ENCODE measurements at regions not wholly inside any gene's neighbourhood (a gene's known extent, or its start where the extent isn't known, plus 50 kb on each side); places are given as distances from the start of the nearest gene placed in this dataset.

GRCh38 chr4:101528526-101528925, 181.2 kb upstream of the PPP3CA start:
- no peaks in the 10 kb centered on the region for H3K36me3 ChIP-seq (ENCODE audit: insufficient read depth, low read length)
- no peaks in the 10 kb centered on the region for H3K79me2 ChIP-seq (replicated peaks; ENCODE audit: insufficient read depth, low read length)
- no peaks in the 10 kb centered on the region for H3F3A ChIP-seq (ENCODE audit: insufficient read depth, low read length, poor library complexity, severe bottlenecking)
- H3K27me3 ChIP-seq (ENCODE audit: insufficient read depth, low read depth, low read length): no peaks in the 10 kb centered on the region
- no peak overlapping the region for H3K4me2 ChIP-seq (ENCODE audit: low read length)
- no peaks in the 10 kb centered on the region for H3K9me3 ChIP-seq (ENCODE audit: low read length)
- H2AFZ ChIP-seq (ENCODE audit: low read depth, low read length): no peak overlapping the region
- no peak overlapping the region for H3K9ac ChIP-seq (ENCODE audit: low read length)
- no peaks in the 10 kb centered on the region for H3K9me2 ChIP-seq (ENCODE audit: insufficient read depth, low read length)
- TF ChIP-seq EP300 (conservative IDR thresholded peaks at IDR 0.05; ENCODE audit: poor library complexity, severe bottlenecking): no peak
- no peak for TF ChIP-seq POLR2AphosphoS5 (IDR thresholded peaks at IDR 0.05)
- no peak for TF ChIP-seq CTCF (IDR thresholded peaks at IDR 0.05; ENCODE audit: poor library complexity, severe bottlenecking)
- no peak for TF ChIP-seq MXI1 (conservative IDR thresholded peaks at IDR 0.05; ENCODE audit: poor library complexity, severe bottlenecking)
- no peak for TF ChIP-seq RAD21 (conservative IDR thresholded peaks at IDR 0.05)
- no peak for TF ChIP-seq REST (IDR thresholded peaks at IDR 0.05; ENCODE audit: borderline replicate concordance)
- TF ChIP-seq SMC3 (conservative IDR thresholded peaks at IDR 0.05; ENCODE audit: poor library complexity): no peak
- no peak for TF ChIP-seq TAF1 (IDR thresholded peaks at IDR 0.05; ENCODE audit: low read depth)
- no peak for TF ChIP-seq EZH2 (IDR thresholded peaks at IDR 0.05; ENCODE audit: borderline replicate concordance, insufficient read depth, low read length, poor library complexity, severe bottlenecking)
- no peak overlapping the region for H3K27ac ChIP-seq (ENCODE audit: low read length)
- H4K20me1 ChIP-seq (ENCODE audit: insufficient read depth): no peaks in the 10 kb centered on the region
- H3K4me3 ChIP-seq (ENCODE audit: low read length): no peak overlapping the region

- Histone ChIP-seq H3K79me2 (replicated peaks; ENCODE audit: insufficient read depth, low read length) (no peaks in the 10 kb centered on the region), H3K36me3 (ENCODE audit: insufficient read depth, low read length) (no peaks in the 10 kb centered on the region), H3K27me3 (ENCODE audit: insufficient read depth, low read depth, low read length) (no peaks in the 10 kb centered on the region), H3K9ac (ENCODE audit: low read length) (no peak overlapping the region), H3K4me3 (ENCODE audit: low read length) (no peak overlapping the region), H3K4me2 (ENCODE audit: low read length) (no peak overlapping the region), H3K27ac (ENCODE audit: low read length) (no peak overlapping the region), H3F3A (ENCODE audit: insufficient read depth, low read length, poor library complexity, severe bottlenecking) (no peaks in the 10 kb centered on the region), H2AFZ (ENCODE audit: low read depth, low read length) (no peak overlapping the region), H4K20me1 (ENCODE audit: insufficient read depth) (no peaks in the 10 kb centered on the region), H3K9me3 (ENCODE audit: low read length) (no peaks in the 10 kb centered on the region), H3K9me2 (ENCODE audit: insufficient read depth, low read length) (no peaks in the 10 kb centered on the region)
- TF ChIP-seq RAD21 (conservative IDR thresholded peaks at IDR 0.05) (no peak), REST (IDR thresholded peaks at IDR 0.05; ENCODE audit: borderline replicate concordance) (no peak), EP300 (conservative IDR thresholded peaks at IDR 0.05; ENCODE audit: poor library complexity, severe bottlenecking) (no peak), EZH2 (IDR thresholded peaks at IDR 0.05; ENCODE audit: borderline replicate concordance, insufficient read depth, low read length, poor library complexity, severe bottlenecking) (no peak), POLR2AphosphoS5 (IDR thresholded peaks at IDR 0.05) (no peak), TAF1 (IDR thresholded peaks at IDR 0.05; ENCODE audit: low read depth) (no peak), MXI1 (conservative IDR thresholded peaks at IDR 0.05; ENCODE audit: poor library complexity, severe bottlenecking) (no peak), CTCF (IDR thresholded peaks at IDR 0.05; ENCODE audit: poor library complexity, severe bottlenecking) (no peak), SMC3 (conservative IDR thresholded peaks at IDR 0.05; ENCODE audit: poor library complexity) (no peak)
Observed at GRCh38 chr4:101527188-101527587, 179.9 kb upstream of the PPP3CA start.
